GM12878 (cell line): ENCODE measurements at regions not wholly inside any gene's neighbourhood (a gene's known extent, or its start where the extent isn't known, plus 50 kb on each side); places are given as distances from the start of the nearest gene placed in this dataset.

Source experiments
- ATAC-seq: fragments of 200-7000 bp; cut with Tn5 transposase; 3 replicates; pipeline ENCODE4 v1.9.1; 2020; ENCODE audit warnings: mild to moderate bottlenecking, moderate library complexity
- BruUV-seq: library from RNA; stranded (reverse); fragments of 400-500 nt; replicated peaks from 2 replicates; lab custom pipeline; 2021; lab: Mats Ljungman, UMichigan
- CTCF ChIA-PET: fragments of 300-600 bp; sonication (Branson Sonifier 250); formaldehyde crosslinking; extraction: SDS; loops from one replicate; lab custom pipeline; 2021; ENCODE audit warnings: inconsistent platforms; lab: Yijun Ruan, JAX
- POLR2A ChIA-PET: fragments of 350-600 bp; formaldehyde crosslinking; extraction: SDS; loops from one replicate; lab custom pipeline; 2021; ENCODE audit warnings: inconsistent platforms; lab: Charles Lee
- RAD21 ChIA-PET: fragments of 300-600 bp; sonication (Branson Sonifier 250); formaldehyde crosslinking; loops from one replicate; lab custom pipeline; 2023; ENCODE audit warnings: antibody characterized with exemption; ENCODE audit not compliant: unreplicated experiment; lab: Charles Lee
- SMC1A ChIA-PET: fragments of 300-600 bp; sonication (Branson Sonifier 250); formaldehyde crosslinking; loops from one replicate; lab custom pipeline; 2023; ENCODE audit not compliant: unreplicated experiment, uncharacterized antibody; lab: Charles Lee
- DNase-seq: peaks from one replicate; pipeline ENCODE4 v3.0.0-alpha.2; 2011; ENCODE audit warnings: low read depth, low spot score
- FAIRE-seq: peaks from 3 replicates; lab custom pipeline; 2011; peaks lifted over from hg19 to GRCh38; lab: Jason Lieb, UNC
- H2AFZ ChIP-seq: 2 replicates; pipeline ENCODE4 v1.6.0; 2011; ENCODE audit warnings: low read depth, low read length, control low read depth; ENCODE audit not compliant: control insufficient read depth
- H3K27ac ChIP-seq: 2 replicates; pipeline ENCODE4 v1.5.1; 2011; ENCODE audit warnings: control low read depth; ENCODE audit not compliant: control insufficient read depth, insufficient read depth
- H3K27me3 ChIP-seq, 2 experiments: replicated peaks in 1 of 2; 2 replicates each; pipeline versions ENCODE4 v1.6.0 to v1.6.1; 2011; ENCODE audit warnings: low read length in 1 of 2; ENCODE audit not compliant: control insufficient read depth in 2 of 2, insufficient read depth in 2 of 2
- H3K36me3 ChIP-seq, 2 experiments: 2 replicates each; pipeline ENCODE4 v1.5.1; 2011; ENCODE audit warnings: low read length in 1 of 2; ENCODE audit not compliant: control insufficient read depth in 2 of 2, insufficient read depth in 2 of 2
- H3K4me1 ChIP-seq: 2 replicates; pipeline ENCODE4 v1.6.1; 2011; ENCODE audit warnings: mild to moderate bottlenecking, low read length, moderate library complexity, mixed read lengths; ENCODE audit not compliant: control insufficient read depth, insufficient read depth
- H3K4me2 ChIP-seq: 2 replicates; pipeline ENCODE4 v1.6.0; 2011; ENCODE audit warnings: control low read depth; ENCODE audit not compliant: control insufficient read depth, insufficient read depth
- H3K4me3 ChIP-seq: fragments of 200-600 bp; sonication (generic); 2 replicates; pipeline ENCODE4 v1.5.1; 2016
- H3K79me2 ChIP-seq: 2 replicates; pipeline ENCODE4 v1.6.0; 2011; ENCODE audit warnings: low read length; ENCODE audit not compliant: control insufficient read depth, insufficient read depth
- H3K9ac ChIP-seq: 2 replicates; pipeline ENCODE4 v1.8.0; 2011; ENCODE audit warnings: low read length, control low read depth, mixed read lengths; ENCODE audit not compliant: control insufficient read depth, insufficient read depth
- H3K9me3 ChIP-seq: replicated peaks from 3 replicates; pipeline ENCODE4 v1.5.1; 2011; ENCODE audit warnings: mild to moderate bottlenecking, low read length; ENCODE audit not compliant: control insufficient read depth, insufficient read depth
- H4K20me1 ChIP-seq: 2 replicates; pipeline ENCODE4 v1.6.0; 2011; ENCODE audit not compliant: control insufficient read depth, insufficient read depth
- ATF7 ChIP-seq: fragments of 450-650 bp; IDR thresholded peaks from 2 replicates; pipeline ENCODE4 v1.6.1; 2016; ENCODE audit warnings: low read depth, mild to moderate bottlenecking
- CHD1 ChIP-seq: IDR thresholded peaks from 2 replicates; pipeline ENCODE4 v1.6.1; 2012; ENCODE audit warnings: low read depth, low read length, improper control_type of control experiment
- CREB1 ChIP-seq: IDR thresholded peaks from 2 replicates; pipeline ENCODE4 v1.6.1; 2012; ENCODE audit warnings: low read depth, mild to moderate bottlenecking, inconsistent platforms
- DPF2 ChIP-seq: fragments of 450-650 bp; IDR thresholded peaks from 2 replicates; pipeline ENCODE4 v1.6.1; 2017; ENCODE audit warnings: mild to moderate bottlenecking
- EZH2 ChIP-seq: IDR thresholded peaks from 2 replicates; pipeline ENCODE4 v1.6.1; 2012; ENCODE audit warnings: low read depth, mild to moderate bottlenecking, control low read depth, inconsistent platforms, low read length, borderline replicate concordance; ENCODE audit not compliant: control insufficient read depth
- FOXM1 ChIP-seq: IDR thresholded peaks from 2 replicates; pipeline ENCODE4 v1.6.1; 2012; ENCODE audit warnings: low read depth, mild to moderate bottlenecking, inconsistent platforms, low read length, moderate library complexity
- HCFC1 ChIP-seq: fragments of 150-350 bp; IDR thresholded peaks from 2 replicates; pipeline ENCODE4 v1.6.1; 2014; ENCODE audit warnings: low read length
- IKZF2 ChIP-seq, 2 experiments: fragments of 450-650 bp; IDR thresholded peaks; 2 replicates each; pipeline ENCODE4 v1.6.1; 2017; ENCODE audit warnings: mild to moderate bottlenecking in 2 of 2, moderate library complexity in 2 of 2
- KAT2A ChIP-seq: conservative IDR thresholded peaks from 2 replicates; pipeline ENCODE4 v1.6.1; 2011; ENCODE audit warnings: low read depth, low read length; ENCODE audit not compliant: control insufficient read depth
- MEF2A ChIP-seq: IDR thresholded peaks from 2 replicates; pipeline ENCODE4 v1.6.1; 2011; ENCODE audit warnings: low read depth, mild to moderate bottlenecking, low read length, moderate library complexity; ENCODE audit not compliant: insufficient read depth
- MEF2B ChIP-seq: fragments of 450-650 bp; IDR thresholded peaks from 2 replicates; pipeline ENCODE4 v1.6.1; 2018; ENCODE audit warnings: mild to moderate bottlenecking, moderate library complexity; ENCODE audit not compliant: partially characterized antibody, poor library complexity, severe bottlenecking
- MYB ChIP-seq: fragments of 150-350 bp; IDR thresholded peaks from 2 replicates; pipeline ENCODE4 v1.6.1; 2014; ENCODE audit warnings: mild to moderate bottlenecking, low read depth, low read length, borderline replicate concordance
- NFIC ChIP-seq: IDR thresholded peaks from 2 replicates; pipeline ENCODE4 v1.6.1; 2012; ENCODE audit warnings: low read depth, mild to moderate bottlenecking, inconsistent platforms, low read length, moderate library complexity
- NR2C2 ChIP-seq: IDR thresholded peaks from 2 replicates; pipeline ENCODE4 v1.6.1; 2011; ENCODE audit warnings: borderline replicate concordance, low read depth; ENCODE audit not compliant: control insufficient read depth, insufficient read length
- PKNOX1 ChIP-seq: fragments of 450-650 bp; IDR thresholded peaks from 2 replicates; pipeline ENCODE4 v1.6.1; 2016; ENCODE audit warnings: mild to moderate bottlenecking
- POLR2AphosphoS2 ChIP-seq: IDR thresholded peaks from 2 replicates; pipeline ENCODE4 v1.6.1; 2011; ENCODE audit warnings: low read depth, mild to moderate bottlenecking, low read length, improper control_type of control experiment, moderate library complexity
- RELA ChIP-seq: fragments of 450-650 bp; IDR thresholded peaks from 2 replicates; pipeline ENCODE4 v1.8.0; 2014; ENCODE audit warnings: borderline replicate concordance; ENCODE audit not compliant: partially characterized antibody
- RUNX3 ChIP-seq: IDR thresholded peaks from 2 replicates; pipeline ENCODE4 v1.6.1; 2012; ENCODE audit warnings: low read length, inconsistent platforms
- ZNF207 ChIP-seq: fragments of 450-650 bp; IDR thresholded peaks from 2 replicates; pipeline ENCODE4 v1.6.1; 2014; ENCODE audit warnings: antibody characterized with exemption, mild to moderate bottlenecking, borderline replicate concordance
- ZNF384 ChIP-seq: IDR thresholded peaks from 2 replicates; pipeline ENCODE4 v1.6.1; 2012; ENCODE audit warnings: low read depth, mild to moderate bottlenecking, low read length, improper control_type of control experiment, borderline replicate concordance
- WGBS: methylation state at CpG from one replicate; pipeline ENCODE4 v1.1.6; 2016; ENCODE audit warnings: low lambda C conversion rate; ENCODE audit not compliant: insufficient replicate concordance, insufficient coverage; ENCODE audit errors: missing lambda C conversion rate; 5-methylcytosine and 5-hydroxymethylcytosine counted together
- in situ Hi-C: fragments of 300-500 bp; cut with MboI; formaldehyde crosslinking; loops from 9 replicates; pipeline ENCODE4 v1.14.3; 2018; ENCODE audit warnings: mixed read lengths
- intact Hi-C: fragments of 100-400 bp; cut with micrococcal nuclease; formaldehyde crosslinking; loops from one replicate; pipeline ENCODE4 v1.14.2; 2022; ENCODE audit not compliant: unreplicated experiment
- TF ChIP-seq, protein P1 (sequence below): IDR thresholded peaks from 2 replicates; pipeline ENCODE4 v1.6.1; 2012; ENCODE audit warnings: low read depth, low read length, improper control_type of control experiment
- TF ChIP-seq, protein P2 (sequence below): fragments of 450-650 bp; IDR thresholded peaks from 2 replicates; pipeline ENCODE4 v1.6.1; 2018; ENCODE audit warnings: borderline replicate concordance, mild to moderate bottlenecking; ENCODE audit not compliant: partially characterized antibody

- no peak for TF ChIP-seq PKNOX1
- TF ChIP-seq MYB = no peak
Observed at GRCh38 chrX:148193759-148194158, 212.6 kb downstream of the FMR1NB start (continued).

DNA sequence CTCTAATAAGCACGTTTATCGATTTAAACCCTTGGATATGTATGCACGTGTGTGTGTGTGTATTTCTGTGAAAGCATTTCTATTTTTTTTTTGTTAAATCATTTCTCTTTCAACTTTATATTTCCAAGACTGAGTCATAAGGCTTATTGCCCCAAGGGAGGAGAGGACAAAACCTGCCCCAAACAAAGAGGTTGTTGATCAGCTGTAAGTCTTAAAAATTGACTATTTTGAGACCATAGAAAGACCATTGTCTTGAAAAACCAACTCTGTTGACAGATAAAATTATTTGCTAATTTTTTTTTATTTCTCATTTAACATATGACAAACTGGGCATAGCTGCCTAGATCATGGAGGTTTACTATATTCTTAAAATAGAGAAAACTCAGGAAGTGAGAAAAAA is 222.4 kb downstream of the FMR1NB start:
- H3K27me3 ChIP-seq = no peaks in the 10 kb centered on the region
- no peak overlapping the region for H2AFZ ChIP-seq
- TF ChIP-seq FOXM1 (no peak), RUNX3 (no peak), DPF2 (no peak), EZH2 (no peak), NFIC (no peak), NR2C2 (no peak), CREB1 (no peak), POLR2AphosphoS2 (no peak), MEF2A (no peak), ZNF207 (no peak), HCFC1 (no peak), CHD1 (no peak), IKZF2 (IDR thresholded peaks at IDR 0.05) (no peak), MEF2B (no peak), ATF7 (no peak), ZNF384 (no peak), RELA (no peak), KAT2A (no peak)
- TF ChIP-seq, protein P1, sequence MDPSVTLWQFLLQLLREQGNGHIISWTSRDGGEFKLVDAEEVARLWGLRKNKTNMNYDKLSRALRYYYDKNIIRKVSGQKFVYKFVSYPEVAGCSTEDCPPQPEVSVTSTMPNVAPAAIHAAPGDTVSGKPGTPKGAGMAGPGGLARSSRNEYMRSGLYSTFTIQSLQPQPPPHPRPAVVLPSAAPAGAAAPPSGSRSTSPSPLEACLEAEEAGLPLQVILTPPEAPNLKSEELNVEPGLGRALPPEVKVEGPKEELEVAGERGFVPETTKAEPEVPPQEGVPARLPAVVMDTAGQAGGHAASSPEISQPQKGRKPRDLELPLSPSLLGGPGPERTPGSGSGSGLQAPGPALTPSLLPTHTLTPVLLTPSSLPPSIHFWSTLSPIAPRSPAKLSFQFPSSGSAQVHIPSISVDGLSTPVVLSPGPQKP = no peak
- TF ChIP-seq, protein P2, sequence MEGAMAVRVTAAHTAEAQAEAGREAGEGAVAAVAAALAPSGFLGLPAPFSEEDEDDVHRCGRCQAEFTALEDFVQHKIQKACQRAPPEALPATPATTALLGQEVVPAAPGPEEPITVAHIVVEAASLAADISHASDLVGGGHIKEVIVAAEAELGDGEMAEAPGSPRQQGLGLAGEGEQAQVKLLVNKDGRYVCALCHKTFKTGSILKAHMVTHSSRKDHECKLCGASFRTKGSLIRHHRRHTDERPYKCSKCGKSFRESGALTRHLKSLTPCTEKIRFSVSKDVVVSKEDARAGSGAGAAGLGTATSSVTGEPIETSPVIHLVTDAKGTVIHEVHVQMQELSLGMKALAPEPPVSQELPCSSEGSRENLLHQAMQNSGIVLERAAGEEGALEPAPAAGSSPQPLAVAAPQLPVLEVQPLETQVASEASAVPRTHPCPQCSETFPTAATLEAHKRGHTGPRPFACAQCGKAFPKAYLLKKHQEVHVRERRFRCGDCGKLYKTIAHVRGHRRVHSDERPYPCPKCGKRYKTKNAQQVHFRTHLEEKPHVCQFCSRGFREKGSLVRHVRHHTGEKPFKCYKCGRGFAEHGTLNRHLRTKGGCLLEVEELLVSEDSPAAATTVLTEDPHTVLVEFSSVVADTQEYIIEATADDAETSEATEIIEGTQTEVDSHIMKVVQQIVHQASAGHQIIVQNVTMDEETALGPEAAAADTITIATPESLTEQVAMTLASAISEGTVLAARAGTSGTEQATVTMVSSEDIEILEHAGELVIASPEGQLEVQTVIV = no peak
- no peak overlapping the region for H3K4me2 ChIP-seq
- H3K27ac ChIP-seq = no peak overlapping the region
- H3K4me3 ChIP-seq = no peak overlapping the region
- no TSS peak for BruUV-seq
- no peak for DNase-seq
- FAIRE-seq = no peak
- WGBS = 10% methylated on average over 3 of the region's 3 CpGs
- POLR2A ChIA-PET = no interaction called here
- H3K79me2 ChIP-seq = no peaks in the 10 kb centered on the region
- no peaks in the 10 kb centered on the region for H4K20me1 ChIP-seq
- CTCF ChIA-PET = no interaction called here
- no peaks in the 10 kb centered on the region for H3K4me1 ChIP-seq
- no peak for ATAC-seq
- no peak overlapping the region for H3K9ac ChIP-seq
- in situ Hi-C loops = no loop called here
- no peaks in the 10 kb centered on the region for H3K36me3 ChIP-seq
- RAD21 ChIA-PET = no interaction called here
- no peaks in the 10 kb centered on the region for H3K9me3 ChIP-seq
- intact Hi-C loops = no loop called here
- SMC1A ChIA-PET = no interaction called here
